NCI-H2107 treated with DMSO at 0.1 percent for 48 hours (cell line): ENCODE measurements at regions not wholly inside any gene's neighbourhood (a gene's known extent, or its start where the extent isn't known, plus 50 kb on each side); places are given as distances from the start of the nearest gene placed in this dataset.

Experiments
- DNase-seq: peaks from one replicate; lab custom pipeline; 2025; ENCODE audit not compliant: unreplicated experiment; lab: John Stamatoyannopoulos, UW

DNA sequence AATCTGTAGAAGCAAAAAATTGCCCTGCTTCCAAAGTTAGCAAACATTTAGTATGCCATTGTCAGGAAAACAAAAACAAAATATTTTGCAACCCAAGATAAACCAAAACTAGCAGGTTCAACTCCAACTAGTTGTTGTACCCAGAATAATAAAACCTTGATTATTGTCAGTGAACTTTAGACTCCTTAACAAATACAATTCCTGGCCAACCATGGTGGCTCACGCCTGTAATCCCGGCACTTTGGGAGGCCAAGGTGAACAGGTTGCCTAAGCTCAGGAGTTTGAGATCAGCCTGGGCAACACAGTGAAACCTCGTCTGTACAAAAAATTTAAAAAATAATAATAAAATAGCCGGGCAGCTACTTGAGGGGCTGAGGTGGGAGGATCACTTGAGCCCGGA lies 53.6 kb upstream of the EPCAM start:
- DNase-seq: no peak

DNA sequence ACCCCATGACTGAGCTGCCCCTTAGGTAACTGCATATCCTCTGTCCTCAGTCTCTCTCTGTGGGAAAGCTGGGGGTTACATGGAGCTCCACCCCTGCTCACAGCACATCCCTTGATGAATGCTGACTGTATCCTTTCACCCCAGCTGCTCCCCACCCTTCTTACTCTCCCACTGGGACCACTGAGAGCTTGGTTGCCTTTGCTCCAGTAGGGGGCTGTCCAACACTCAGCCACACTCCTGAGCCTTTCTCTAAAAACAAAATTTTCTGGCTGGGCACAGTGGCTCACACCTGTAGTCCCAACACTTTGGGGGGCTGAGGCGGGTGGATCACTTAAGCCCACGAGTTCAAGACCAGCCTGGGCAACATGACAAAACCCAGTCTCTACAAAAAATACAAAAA lies 55.4 kb upstream of the EPCAM start:
- DNase-seq: no peak

DNA sequence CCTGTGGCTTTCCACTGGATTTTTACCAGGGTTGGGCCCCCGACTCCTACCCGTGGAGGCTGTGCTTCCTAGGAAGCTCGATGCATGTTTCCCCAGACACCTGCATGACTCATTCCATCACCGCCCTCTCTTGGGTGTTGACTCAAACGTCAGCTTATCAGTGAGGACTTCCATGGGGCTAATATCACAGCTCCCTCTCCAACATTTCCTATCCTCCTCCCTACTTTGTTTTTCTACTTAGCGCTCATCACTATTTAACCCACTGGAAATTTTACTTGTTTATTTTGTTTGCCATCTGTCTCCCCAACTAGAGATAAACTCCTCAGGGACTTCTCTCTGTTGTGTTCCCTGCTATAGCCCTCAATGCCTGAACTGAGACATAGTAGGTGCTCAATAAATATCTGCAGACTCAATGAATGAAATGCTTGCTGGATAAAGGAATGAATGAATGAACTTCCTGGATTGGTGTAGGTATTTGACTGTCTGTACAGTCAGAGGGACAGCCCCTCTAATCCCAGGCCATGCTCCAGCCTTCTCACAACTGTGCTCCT lies 55.9 kb upstream of the EPCAM start:
- DNase-seq: no peak

DNA sequence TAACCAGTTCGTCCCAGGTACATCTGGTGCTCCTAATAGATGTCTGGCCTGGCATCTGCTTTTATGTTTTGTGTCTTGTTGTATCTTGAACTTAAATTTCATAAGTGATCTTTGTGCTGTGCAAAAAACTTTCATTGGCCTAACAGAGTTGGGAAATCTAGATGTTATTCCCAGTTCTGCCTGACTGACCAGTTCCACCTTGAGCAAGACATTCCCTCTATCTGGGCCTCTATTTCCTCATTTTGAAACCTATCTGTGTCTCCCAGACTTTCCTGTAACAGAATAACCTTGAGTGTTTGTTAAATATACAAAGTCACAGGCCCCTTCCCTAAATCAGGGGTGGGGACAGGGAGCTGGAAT lies 56.6 kb upstream of the EPCAM start:
- DNase-seq: no peak

DNA sequence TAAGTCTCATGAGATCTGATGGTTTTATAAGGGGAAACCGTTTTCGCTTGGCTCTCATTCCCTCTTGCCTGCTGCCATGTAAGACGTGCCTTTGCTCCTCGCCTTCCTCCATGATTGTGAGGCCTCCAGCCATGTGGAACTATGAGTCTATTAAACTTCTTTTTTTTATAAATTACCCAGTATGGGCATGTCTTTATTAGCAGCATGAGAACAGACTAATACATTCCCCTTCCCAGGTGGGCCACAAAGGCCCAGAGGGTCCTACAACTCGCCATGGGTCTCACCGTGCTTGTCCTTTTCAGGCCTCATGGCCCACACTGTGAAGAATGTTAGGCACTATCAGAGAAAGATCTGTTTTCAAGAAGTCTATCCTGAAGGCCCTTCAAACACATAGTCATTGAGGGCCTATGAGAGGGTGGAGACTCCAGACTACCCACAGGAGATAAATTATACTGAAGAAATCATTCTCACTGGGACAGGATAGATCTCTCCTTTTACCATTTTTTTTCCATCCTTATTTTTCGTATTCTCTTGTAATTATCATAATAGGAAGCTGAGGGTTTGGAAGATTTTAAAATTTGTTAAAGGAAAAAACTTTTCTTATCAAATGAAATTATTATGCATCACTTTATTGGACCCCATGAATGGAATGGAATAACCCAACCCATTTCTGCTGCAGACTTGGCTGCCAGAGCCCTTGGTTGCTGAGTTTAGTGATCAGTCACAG lies 57.2 kb upstream of the EPCAM start:
- DNase-seq: no peak

DNA sequence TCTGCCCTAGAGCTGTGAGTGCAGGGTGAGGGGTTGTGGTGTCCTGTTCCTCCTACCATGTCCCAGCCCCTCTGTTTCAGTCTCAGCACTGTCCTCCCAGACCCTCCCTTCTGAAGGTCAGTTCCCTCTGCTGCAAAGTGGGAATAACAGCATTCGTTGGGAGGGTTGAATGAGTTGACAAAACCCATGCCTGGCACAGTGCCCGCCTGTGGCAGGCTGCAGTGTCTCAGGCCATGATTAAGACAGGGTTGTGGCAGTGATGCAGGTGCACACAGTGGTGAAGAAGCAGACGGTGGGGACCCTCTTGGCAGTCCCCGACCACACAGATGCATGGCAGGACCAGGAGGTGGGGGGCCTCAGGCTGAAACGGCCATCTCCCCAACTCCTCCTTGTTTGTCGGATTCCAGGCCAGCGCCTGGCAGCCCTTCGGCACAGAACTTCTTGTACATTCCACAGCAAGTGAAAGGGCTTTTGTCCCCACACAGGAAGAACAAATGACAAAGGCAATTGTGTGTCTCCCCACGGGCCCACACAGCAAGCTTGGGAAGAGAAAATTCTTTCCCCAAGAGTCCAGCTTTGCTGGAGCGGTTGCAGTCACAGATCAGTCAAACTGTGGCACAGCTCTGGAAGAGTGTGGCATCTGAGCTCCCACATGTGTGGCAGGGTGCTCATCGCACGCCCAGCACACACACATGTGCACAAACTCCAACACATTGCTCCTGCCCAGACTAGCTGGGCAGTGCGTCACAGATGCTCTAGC lies 58.1 kb upstream of the EPCAM start:
- DNase-seq: peak; percentile 55

DNA sequence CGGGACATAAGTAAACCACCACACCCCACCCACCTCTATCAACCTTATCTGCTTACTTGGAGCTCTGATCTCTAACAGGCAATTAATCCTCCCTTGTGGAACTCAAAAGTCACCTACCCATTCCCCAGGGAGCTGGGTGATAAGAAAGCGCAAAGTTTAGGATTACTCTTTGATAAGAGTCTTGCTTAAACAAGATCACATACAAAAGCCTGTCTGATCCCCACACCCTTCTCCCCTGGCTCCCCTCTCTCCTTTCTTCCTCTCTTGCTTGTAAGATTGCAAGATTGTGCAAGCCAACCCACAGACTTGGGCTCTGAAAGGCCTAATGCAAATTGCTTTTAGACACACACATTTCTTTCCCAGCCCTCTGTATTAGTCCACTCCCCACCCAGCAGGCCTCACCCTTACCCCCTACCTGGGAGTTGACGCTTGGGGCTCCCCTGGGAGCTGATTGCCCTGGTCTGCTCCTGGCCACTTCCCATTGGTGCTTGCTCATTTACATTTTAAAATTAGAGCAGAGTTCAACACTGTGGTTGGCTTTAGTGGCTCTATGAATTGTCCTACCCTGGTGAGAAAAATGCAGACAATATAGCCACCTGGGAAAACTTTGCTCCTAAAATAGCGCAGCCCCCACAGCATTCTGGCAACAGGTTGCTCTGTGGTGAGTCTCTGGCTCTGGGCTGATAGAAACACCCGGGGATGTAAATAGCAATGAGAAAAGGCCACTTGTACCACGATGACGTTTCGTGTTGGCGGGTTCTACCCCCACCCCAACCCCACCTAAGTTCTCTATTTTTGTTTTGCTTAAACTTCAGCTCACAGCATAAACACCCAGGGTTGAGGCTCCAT lies 58.9 kb upstream of the EPCAM start:
- peak; percentile 96 for DNase-seq

DNA sequence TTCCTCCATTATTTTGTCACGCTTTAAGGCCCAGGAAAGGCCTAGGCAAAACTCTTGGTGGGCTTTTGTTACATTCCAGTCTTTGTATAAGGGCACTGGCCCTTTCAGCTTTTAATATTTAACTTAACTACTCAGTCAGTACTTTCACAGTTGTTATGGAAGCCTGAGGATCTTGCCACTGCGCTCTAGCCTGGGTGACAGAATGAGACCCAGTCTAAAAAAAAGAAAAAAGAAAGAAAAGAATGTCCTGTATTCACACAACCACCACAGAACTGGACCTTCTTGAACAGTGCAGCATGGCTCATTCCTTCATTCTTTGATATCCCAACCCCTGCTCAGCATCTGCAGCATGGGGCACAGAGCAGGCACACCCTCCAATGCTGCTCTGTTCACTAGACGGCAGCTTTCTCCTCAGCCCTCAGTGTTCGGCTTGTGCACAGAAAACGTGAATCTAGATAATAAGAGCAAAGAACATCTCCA lies 59.6 kb upstream of the EPCAM start:
- DNase-seq: no peak

DNA sequence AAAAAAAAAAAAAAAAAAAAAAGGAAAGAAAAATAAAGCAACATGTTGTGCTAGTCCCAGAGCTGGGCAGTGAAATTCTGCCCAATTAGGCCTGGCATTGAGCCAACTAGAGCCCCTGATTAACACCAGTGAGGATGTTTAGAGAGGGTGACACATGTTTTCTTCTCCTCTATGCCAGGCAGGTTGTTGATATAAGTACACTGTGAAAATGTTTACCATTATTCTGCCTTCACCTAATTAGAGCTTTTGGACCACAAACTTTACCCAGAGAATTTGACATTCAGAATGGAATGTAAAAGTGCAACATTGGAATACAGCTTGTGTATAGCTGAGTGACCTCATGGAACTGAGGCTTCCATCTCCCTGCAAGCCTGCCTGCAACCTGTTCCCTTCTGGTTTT lies 62.0 kb upstream of the EPCAM start:
- DNase-seq: peak; percentile 15

DNA sequence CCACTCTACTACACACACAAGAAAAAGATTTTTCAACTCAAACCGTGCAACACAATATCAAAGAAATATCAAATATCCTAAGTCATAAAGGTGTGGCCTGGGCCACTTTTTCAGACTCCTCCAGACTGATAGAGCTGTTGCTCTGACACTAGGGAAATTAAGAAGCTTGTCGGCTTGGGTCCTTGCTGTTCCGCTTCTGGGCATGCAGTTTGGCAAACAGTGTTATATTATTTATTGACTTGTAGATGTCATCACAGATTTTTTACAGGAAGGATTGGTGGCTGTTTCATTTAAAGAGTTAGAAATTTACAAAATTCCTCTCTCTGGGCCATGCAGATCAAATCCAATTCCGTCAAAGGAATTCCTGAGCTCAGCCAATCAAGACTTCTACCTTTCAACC lies 64.5 kb upstream of the EPCAM start:
- no peak for DNase-seq

DNA sequence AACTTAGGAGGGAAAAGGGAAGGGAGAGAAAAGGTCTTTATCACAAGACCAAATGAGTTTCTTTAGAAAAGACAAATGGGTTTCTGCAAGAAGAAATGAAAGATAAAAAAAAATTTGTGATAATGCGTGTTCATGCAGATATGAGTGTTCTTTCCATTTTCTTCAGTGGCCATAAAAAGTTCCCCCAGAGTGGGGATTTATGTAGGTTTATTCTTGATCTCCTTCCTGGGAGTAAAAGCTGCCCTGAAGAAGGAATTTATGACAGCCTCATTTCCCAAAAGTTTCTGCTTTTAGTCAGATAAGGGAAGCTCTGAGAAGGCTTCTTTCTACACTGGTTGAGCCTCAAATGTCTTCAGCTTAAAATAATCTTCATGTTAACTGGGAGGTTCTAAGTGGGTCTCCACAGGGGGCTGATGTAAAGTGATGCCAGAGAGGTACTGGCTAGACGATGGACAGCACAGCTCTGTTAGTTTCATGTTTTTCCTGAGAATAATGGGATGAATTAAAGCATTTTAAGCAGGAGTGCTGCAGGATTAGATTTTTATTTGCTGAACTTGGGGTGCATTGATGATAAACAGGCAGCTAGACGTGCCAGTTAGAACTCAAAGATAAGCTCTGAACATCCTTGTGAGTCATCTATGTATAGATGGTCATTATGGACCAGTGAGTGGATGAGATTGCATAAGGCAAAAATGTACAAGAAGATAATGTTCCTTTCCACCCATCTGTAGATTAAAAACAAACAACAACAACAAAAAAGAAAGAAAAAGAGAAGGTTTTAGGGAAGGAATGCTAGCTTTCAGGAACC lies 65.6 kb upstream of the EPCAM start:
- no peak for DNase-seq

DNA sequence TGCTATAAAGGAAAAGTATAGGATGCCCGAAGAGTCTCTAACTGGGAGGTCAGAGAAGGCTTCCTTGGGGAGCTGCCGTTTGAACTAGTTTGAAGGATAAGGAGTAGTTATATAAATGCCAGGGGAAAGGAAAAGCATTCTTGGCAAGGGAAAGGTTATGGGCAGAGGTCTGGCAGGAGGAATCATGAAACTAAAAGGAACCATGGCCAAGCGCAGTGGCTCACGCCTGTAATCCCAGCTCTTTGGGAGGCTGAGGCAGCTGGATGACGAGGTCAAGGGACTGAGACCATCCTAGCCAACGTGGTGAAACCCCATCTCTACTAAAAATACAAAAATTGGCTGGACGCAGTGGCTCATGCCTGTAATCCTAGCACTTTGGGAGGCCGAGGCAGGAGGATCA lies 66.8 kb upstream of the EPCAM start:
- DNase-seq: no peak

DNA sequence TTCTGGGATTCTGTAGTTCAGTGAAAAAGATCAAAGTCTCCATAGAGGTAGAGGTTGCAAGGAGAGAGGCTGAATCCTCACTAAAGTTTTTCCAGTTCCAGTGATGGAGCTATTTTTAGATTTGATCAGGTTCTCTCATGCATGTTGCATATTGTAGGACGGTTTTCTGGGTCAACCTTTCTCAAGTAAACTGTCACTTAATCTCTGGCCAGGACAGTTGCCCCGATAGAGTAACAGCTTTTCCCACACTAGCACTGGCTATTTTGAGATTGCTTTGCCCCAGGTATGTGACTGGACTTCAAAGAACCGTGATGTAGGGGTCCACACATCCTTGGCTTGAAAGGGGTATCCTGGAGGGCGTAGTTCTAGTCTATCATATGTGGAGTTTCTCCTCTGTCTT lies 67.4 kb upstream of the EPCAM start:
- no peak for DNase-seq

DNA sequence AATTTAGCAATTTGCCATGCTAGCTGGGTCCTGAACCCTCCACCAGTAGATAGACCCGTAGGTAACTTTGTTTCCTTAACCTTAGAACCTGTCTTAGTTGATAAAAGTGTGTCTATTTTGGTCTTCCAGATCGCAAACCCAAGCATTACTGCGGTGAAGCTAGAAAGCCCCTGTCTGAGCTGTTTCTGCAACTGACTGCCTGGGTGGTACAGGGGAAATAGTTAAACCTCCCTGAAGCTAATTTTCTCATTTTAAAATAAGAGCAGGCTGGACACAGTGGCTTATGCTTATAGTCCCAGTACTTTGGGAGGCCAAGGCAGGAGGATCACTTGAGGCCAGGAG lies 67.9 kb upstream of the EPCAM start:
- DNase-seq: no peak

DNA sequence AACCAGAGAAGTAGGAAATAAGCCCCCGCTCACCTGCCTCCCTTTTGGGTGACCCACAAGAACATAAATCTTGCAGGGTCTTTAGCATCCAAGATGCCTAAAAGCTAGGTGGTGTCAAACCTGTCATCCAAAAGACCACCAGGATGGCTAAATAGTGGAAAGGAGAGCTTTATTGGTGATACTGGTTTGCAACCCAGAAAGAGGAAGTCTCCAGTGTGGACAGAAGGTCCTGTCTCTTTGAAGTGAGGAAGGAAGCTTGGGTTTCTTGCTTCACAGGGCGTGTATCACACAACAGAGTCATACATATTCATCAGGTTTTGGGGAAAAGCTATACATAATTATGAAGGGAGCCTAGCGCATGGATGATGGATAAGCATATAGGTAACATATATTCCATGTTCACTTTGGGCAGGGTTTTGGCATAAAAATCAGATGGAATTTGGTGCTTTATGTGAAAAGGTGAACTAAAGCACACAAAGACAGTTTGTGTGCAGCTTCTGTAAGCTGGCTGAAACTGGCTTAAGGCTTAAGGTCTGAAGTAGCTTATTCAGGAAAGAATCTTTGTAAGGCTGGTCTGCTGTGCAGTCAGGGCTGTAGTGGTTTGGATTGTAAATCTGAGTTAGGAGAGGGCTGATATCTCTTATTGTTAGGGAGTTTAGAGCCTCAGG lies 68.4 kb upstream of the EPCAM start:
- no peak for DNase-seq

DNA sequence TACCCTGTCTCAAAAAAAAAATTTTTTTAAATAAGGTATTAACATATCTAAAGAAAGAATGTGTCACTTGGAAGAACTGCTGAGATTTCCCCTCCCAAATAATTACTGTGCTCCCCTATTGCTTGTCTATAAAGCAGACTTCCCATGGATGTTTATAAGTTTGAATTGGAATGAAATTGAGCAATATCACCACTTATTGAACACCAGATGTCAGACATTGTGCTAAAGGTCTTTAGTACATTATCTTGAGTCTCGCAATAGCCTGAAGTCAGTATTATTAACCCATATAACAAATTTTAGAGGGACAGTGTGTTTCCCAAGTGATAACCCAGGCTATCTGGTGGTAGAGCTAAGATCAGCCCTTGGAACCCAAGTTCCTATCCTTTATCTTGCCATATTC lies 69.0 kb upstream of the EPCAM start:
- no peak for DNase-seq

DNA sequence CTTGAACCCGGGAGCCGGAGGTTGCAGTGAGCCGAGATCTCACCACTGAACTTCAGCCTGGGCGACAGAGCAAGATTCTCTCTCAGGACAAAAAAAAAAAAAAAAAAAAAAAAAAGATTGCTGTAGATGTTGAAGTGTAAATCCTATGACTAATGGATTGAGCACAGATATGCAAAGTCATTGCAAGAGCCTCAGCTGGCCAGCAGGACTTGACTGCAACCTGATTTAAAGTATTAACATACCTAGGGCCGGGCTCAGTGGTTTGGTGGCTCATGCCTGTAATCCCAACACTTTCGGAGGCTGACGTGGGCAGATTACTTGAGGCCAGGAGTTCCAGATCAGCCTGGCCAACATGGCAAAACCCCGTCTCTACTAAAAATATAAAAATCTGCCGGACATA lies 69.6 kb upstream of the EPCAM start:
- no peak for DNase-seq

DNA sequence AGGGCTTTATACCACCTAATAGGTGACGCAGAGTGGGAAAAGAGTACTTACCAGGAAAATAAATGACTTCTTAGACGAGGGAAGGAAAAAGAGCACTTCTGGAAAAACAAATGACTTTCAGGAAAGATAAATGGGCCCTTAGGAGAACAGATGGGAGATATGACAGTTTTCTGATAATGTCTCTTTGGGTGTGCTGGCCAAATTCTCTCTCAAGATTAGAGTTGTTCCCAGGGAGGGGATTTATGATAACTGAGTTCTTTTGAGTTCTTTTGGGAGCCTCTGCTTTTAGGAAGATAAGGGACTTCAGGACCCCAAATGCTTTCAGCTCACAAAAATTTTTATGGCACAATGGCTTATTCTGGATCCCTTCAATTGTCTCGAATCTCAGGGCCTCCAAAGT lies 70.3 kb upstream of the EPCAM start:
- no peak for DNase-seq

DNA sequence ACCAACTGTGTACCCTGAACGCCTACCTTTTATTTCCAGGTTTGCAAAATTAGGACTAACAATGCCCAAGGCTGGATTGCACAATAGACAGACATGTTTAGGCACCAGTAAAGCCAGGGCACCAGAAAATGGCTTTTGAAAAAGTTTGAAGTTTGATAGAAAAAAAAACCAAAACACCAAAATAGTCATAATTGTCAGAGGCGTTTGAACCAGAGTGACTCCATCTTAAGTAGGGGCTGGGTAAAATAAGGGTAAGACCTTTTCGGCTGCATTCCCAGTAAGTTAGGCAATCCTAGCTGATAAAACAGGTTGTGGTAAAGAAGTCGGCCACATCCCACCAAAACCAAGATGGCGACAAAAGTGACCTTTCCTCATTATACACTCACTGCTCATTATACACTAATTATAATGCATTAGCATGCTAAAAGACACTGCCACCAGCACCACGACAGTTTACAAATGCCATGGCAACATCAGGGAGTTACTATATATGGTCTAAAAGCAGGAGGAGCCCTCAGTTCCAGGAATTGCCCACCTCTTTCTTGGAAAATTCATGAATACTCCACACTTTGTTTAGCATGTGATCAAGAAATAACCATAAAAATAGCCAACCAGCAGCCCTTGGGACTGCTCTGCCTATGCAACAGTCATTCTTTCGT lies 71.2 kb upstream of the EPCAM start:
- no peak for DNase-seq
